ENCODE measurements at regions not wholly inside any gene's neighbourhood (a gene's known extent, or its start where the extent isn't known, plus 50 kb on each side); places are given as distances from the start of the nearest gene placed in this dataset.
"Not testable (repeated sequence)": the region's sequence is repeated elsewhere in the genome, so short reads cannot be mapped to it uniquely, and the experiment has no call there.

DNA sequence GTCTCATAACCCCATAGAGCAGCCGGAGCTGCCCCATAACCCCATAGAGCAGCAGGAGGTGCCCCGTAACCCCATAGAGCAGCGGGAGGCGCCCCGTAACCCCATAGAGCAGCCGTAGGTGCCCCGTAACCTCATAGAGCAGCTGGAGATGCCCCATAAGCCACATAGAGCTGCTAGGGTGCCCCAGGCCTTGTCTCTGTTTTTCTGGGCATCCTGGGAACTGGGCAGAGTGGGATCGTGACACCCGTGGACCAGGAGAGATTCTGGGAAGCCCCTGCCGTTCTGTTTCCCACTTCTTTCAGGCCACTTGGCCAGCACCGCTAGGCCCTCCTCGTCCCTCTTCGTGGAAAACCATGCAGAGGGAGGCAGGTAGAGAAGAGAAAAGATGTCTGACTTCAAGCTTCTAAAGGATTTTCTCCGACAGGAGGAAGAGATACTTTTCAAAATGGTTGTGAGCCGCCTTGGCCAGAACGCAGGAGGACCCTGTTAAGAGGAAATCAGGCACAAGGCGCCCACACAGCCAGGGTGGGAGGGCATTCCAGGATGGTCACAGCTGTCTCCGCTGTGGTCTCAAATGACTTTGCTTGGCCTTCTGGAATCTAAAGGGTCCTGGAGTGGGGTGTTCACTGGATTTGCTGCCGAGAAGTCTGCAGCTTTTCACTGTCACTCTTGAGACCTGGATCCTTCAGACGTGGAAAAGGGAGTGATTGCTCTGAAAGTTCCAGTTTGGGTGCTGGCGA, 171.8 kb downstream of the NPIPB11 start:
- DNase-seq (ENCODE audit: low read depth in 2 of 2); H3K4me3 ChIP-seq (replicated peaks in 1 of 2; ENCODE audit: low read depth in 2 of 2, low read length in 2 of 2): not testable (repeated sequence)

DNA sequence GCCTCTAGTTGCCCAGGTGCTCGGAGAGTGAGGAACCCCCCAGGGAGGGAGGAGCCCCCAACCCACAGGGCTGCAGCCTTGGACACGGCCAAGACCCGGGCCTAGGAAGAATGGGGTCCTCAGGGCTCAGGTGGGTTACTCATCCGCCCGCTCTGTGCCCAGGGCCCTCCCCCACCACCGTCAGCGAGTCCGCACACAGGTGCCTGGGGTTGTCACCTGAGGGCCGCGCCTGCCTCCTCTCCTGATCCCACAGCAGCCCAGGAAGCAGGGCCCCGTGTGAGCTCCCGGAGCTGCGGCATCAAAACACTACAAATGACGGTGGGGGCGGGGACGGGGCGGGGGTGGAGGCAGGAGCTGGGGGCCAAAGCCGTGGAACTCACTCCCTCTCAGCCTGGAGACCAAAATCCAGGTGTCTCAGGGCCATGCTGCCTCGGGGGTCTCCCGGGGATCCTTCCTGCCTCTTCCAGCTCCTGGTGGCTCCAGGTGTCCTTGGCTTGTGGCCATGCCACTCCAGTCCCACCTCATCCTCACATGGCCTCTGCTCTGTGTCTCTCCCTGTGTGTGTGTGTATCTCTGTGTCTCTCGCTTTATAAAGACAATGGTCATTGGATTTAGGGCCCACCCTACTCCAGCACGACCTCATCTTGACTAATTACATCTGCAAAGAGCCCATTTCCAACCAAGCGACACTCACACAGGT, 172.7 kb downstream of the NPIPB11 start:
- not testable (repeated sequence) for DNase-seq (ENCODE audit: low read depth in 2 of 2); H3K4me3 ChIP-seq (replicated peaks in 1 of 2; ENCODE audit: low read depth in 2 of 2, low read length in 2 of 2)

DNA sequence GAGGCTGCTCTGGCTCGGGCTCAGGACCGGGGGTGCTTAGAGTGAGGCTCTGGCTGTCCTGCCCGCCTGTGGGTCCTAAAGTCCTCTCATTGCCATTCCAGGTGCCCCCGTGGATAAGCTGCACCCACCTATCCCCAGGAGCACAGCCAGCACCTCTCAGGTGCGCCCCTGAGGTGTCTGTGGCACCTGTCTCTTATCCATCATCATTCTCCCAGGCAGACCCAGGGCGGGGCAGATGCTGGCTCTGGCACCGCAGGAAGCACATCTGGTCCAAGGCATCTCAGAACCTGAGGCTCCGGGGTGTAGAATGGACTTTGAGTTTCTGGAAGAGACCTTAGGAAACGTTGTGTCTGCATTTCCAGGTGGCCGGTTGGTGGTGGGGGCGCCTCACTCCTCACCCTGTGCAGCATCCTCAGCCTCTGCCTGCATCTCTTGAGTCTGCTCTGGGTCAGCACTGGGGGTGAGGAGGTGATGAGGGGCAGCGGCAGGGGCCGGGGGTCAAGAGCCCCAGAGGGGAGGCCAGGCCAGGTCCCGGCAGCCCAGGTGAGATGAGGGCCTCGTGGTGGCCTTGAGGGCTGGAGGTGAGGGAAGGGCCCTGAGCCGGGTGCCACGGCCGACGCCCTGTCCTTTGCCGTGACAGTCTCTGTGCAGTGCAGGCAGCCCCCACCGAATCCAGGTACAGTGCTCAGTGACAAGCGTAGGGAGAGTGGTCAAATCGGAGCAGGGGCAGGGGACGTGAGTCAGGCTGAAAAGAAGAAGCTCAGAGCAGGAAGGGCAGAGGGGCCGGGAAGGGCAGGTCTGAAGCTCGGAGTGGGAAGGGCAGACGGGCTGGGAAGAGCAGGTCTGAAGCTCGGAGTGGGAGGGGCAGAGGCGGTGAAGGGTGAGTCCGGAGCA, 173.5 kb downstream of the NPIPB11 start:
- DNase-seq (ENCODE audit: low read depth in 2 of 2): no peak

DNA sequence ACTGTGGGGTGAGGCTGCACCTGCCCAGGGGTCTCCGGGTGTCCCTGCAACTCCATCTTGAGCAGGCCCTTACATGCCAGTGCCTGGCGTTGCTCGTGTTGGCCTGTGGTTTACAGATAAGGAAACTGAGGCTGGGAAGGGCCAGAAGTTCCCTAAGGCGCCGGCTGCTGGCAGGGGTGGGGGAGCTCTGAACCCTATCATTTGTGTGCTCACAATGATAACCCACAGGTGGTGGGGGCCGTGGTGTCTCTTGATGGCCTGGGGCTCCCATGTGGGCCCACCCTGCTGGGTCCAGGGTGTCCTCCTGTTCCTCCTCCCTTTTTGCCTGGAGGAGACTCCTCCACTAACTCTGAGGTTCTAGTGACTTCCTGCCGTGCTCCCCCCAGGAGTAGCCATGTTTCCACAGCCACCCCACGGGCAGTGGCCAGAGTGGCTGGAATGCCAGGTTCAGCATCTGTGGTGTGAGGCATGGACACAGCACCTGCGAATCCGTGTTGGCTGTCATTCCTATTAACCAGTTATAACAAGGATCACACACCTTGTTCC, 174.3 kb downstream of the NPIPB11 start:
- not testable (repeated sequence) for H3K4me3 ChIP-seq (replicated peaks in 1 of 2; ENCODE audit: low read depth in 2 of 2, low read length in 2 of 2); DNase-seq (ENCODE audit: low read depth in 2 of 2)

More for the DNA sequence above, 173.5 kb downstream of the NPIPB11 start:
- H3K4me3 ChIP-seq (replicated peaks in 1 of 2; ENCODE audit: low read depth in 2 of 2, low read length in 2 of 2): no peak overlapping the region
- TF ChIP-seq, protein P1, sequence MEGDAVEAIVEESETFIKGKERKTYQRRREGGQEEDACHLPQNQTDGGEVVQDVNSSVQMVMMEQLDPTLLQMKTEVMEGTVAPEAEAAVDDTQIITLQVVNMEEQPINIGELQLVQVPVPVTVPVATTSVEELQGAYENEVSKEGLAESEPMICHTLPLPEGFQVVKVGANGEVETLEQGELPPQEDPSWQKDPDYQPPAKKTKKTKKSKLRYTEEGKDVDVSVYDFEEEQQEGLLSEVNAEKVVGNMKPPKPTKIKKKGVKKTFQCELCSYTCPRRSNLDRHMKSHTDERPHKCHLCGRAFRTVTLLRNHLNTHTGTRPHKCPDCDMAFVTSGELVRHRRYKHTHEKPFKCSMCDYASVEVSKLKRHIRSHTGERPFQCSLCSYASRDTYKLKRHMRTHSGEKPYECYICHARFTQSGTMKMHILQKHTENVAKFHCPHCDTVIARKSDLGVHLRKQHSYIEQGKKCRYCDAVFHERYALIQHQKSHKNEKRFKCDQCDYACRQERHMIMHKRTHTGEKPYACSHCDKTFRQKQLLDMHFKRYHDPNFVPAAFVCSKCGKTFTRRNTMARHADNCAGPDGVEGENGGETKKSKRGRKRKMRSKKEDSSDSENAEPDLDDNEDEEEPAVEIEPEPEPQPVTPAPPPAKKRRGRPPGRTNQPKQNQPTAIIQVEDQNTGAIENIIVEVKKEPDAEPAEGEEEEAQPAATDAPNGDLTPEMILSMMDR (IDR thresholded peaks at IDR 0.05; ENCODE audit: low read depth, low read length): no peak

DNA sequence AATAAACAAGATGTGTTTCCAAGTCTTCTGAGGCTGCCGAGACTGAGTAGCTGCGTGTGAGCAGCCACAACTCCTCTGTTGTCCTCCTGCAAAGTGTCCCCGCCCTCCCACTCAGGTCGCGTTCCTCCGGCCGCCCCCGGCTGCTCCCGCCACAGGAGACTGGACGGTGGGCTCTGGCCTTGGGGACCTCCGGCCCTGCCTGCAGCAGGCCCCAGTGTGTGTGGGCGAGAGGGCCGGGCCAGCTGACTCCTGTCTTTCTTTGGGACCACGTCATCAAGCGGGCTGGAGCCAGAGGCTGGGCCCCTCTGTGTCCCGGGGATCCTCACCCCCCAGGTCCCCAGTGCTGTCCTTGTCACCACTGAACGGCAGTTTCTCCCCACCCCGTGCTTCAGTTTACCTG, 175.3 kb downstream of the NPIPB11 start:
- peak in 1 of 2 donors; percentile 16 for DNase-seq (ENCODE audit: low read depth in 2 of 2)
- TF ChIP-seq, protein P1 (IDR thresholded peaks at IDR 0.05; ENCODE audit: low read depth, low read length): no peak
- H3K4me3 ChIP-seq (replicated peaks in 1 of 2; ENCODE audit: low read depth in 2 of 2, low read length in 2 of 2): no peak overlapping the region

DNA sequence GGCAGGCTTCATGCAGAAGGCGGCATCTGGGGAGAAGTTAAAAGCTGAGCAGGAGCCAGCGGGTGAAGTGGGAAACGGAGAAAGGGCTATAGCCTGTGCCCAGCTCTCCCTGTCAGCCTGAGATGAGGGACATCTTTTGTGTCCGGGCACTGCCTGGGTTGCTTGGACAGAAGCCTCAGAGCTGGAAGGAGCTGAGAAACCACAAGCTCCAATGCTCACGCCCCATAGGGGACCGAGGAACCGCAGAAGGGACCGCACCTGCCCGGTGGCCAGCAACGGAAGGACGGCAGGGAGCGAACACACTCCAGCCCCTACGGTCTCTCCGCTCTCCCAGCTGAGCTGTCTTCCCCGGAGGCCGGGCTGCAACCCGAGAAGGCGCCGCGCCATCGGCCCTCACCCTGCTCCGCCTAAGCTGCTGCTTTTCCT, 175.8 kb downstream of the NPIPB11 start:
- peak in 1 of 2 donors; percentile 28 for DNase-seq (ENCODE audit: low read depth in 2 of 2)
- no peak overlapping the region for H3K4me3 ChIP-seq (replicated peaks in 1 of 2; ENCODE audit: low read depth in 2 of 2, low read length in 2 of 2)
- TF ChIP-seq, protein P1 (IDR thresholded peaks at IDR 0.05; ENCODE audit: low read depth, low read length): no peak

DNA sequence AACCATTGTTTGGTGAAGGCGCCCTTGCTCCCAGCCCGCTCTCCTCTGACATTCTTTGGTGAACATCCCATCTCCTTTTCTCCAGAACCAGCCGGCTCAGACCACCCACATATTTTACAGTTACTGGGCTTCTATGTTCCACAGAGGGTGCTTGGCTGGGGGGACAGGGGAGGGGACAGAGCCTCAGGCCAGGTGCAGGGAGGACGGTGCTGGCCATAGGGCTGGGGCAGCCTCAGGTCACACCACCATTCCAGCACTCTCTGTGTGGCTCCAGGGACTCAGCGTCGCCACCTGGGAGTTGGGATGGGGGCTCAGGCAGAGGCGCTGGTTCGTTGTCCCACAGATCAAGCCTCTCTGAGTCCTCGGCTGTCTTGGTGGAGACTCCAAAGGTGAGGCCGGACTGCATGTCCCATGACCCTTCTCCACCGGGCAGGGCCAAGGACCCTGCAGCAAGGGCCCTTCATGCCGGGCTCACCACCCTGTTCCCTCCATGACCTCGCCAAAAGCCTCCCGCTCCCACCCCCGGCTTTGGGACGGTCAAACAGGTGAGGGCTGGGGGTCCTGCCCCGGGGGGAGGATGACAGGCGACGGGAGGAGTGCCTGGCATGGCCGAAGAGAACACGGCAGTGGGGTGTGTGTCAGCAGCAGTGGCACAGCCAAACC, 176.4 kb downstream of the NPIPB11 start:
- not testable (repeated sequence) for H3K4me3 ChIP-seq (replicated peaks in 1 of 2; ENCODE audit: low read depth in 2 of 2, low read length in 2 of 2); DNase-seq (ENCODE audit: low read depth in 2 of 2)

DNA sequence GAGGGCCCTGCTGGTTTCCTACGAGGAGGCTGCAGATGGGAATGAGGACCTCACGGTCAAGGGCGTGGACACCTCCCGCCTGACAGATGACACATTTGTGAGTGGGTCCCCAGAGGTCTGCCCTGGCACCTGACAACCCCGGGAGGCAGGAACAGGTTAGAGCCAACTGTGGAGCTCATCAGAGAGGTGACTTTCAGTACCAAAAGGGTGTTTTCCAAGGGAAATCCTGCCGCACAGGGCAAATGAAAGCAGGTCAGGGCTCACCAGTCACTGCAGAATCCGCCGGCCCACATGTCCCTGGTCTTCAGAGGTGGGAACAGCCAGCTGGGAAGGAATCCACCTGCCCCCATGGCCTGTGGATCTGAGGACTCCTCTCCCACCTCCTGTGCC, 176.9 kb downstream of the NPIPB11 start:
- H3K4me3 ChIP-seq (replicated peaks in 1 of 2; ENCODE audit: low read depth in 2 of 2, low read length in 2 of 2); DNase-seq (ENCODE audit: low read depth in 2 of 2): not testable (repeated sequence)

DNA sequence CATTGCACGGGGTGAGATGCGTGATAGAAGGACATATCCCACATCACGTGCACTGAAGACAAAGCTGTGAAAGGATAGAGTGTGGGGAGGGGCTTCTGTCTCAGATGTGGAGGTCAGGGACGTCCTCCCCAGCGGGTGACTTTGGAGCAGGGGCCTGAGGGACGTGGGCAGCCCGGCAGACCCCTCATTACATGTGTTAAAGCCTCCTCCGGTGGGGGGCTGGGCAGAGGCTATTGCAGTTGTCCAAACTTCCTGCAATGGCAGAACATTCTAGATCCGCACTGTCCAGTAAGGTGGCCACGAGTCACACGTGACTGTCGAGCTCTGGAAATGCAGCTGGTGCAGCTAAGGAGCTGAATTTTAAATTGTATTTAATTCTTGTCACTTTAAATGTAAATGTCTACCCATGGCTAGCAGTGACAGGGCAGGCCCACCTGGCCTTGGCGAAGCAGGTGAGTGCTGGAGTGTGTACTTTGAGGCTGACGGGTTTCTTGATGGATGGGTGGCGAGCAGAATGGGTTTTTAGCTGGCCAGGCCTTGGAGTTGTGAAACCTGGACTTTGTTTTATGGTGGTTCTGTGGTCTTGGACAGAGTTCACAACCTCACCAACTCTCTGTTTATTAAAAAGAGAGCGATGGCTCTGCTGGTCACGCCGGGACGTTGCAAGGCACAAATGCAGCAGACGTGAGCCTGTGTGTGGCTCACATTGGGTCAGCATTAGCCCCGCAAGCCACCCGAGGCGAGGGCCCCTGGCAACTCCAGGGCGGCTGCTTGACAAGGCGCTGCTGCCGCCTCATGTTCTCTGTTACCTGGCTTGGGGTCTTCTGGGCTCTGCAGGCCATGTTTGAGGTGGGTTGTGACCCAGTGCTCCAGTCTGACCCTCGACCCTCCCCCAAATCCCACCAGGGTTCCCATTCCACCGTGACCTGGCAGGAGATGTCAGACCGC, 177.6 kb downstream of the NPIPB11 start:
- H3K4me3 ChIP-seq (replicated peaks in 1 of 2; ENCODE audit: low read depth in 2 of 2, low read length in 2 of 2); DNase-seq (ENCODE audit: low read depth in 2 of 2): not testable (repeated sequence)
